ENCODE measurements at regions not wholly inside any gene's neighbourhood (a gene's known extent, or its start where the extent isn't known, plus 50 kb on each side); places are given as distances from the start of the nearest gene placed in this dataset.

- Mint-ChIP-seq H3K27me3 (ENCODE audit: low read depth) (peaks cover 16% of the 10 kb centered on the region), H3K36me3 (ENCODE audit: low read depth) (no peaks in the 10 kb centered on the region), H3K4me1 (peaks cover 7% of the 10 kb centered on the region), H3K27ac (no peak overlapping the region), H3K4me3 (no peak overlapping the region), H3K9me3 (no peaks in the 10 kb centered on the region)
- no peak for TF ChIP-seq CTCF (IDR thresholded peaks at IDR 0.05; ENCODE audit: unreplicated experiment in 3 of 3)
Observed at GRCh38 chr10:117429643-117430265, 54.5 kb upstream of the PDZD8 start.

- Mint-ChIP-seq H3K4me3 (no peak overlapping the region), H3K27ac (peak overlapping the region in 1 of 3 experiments; percentile 60), H3K27me3 (ENCODE audit: low read depth) (peaks cover 7% of the 10 kb centered on the region), H3K36me3 (ENCODE audit: low read depth) (no peaks in the 10 kb centered on the region), H3K4me1 (peaks cover 7% of the 10 kb centered on the region), H3K9me3 (no peaks in the 10 kb centered on the region)
- TF ChIP-seq CTCF (IDR thresholded peaks at IDR 0.05; ENCODE audit: unreplicated experiment in 3 of 3) = no peak
Observed at GRCh38 chr10:117427356-117427755, 52.1 kb upstream of the PDZD8 start.

- no peak for TF ChIP-seq CTCF (IDR thresholded peaks at IDR 0.05; ENCODE audit: unreplicated experiment in 3 of 3)
Observed at GRCh38 chr10:117425974-117426566, 50.8 kb upstream of the PDZD8 start.

GRCh38 chr10:117424883-117425649, 49.8 kb upstream of the PDZD8 start:
- TF ChIP-seq CTCF (IDR thresholded peaks at IDR 0.05; ENCODE audit: unreplicated experiment in 3 of 3) = no peak
- H3K27ac Mint-ChIP-seq = peak overlapping the region in 1 of 3 experiments; percentile 39
- peaks cover 7% of the 10 kb centered on the region for H3K9me3 Mint-ChIP-seq
- no peak overlapping the region for H3K4me3 Mint-ChIP-seq
- peaks cover 3% of the 10 kb centered on the region for H3K27me3 Mint-ChIP-seq (ENCODE audit: low read depth)
- H3K4me1 Mint-ChIP-seq = peaks cover 7% of the 10 kb centered on the region
- H3K36me3 Mint-ChIP-seq (ENCODE audit: low read depth) = peaks cover 4% of the 10 kb centered on the region

More at GRCh38 chr10:117425974-117426566, 50.8 kb upstream of the PDZD8 start:
- Mint-ChIP-seq H3K4me3 (no peak overlapping the region), H3K27me3 (ENCODE audit: low read depth) (peaks cover 4% of the 10 kb centered on the region), H3K9me3 (peaks cover 3% of the 10 kb centered on the region), H3K4me1 (peaks cover 7% of the 10 kb centered on the region), H3K36me3 (ENCODE audit: low read depth) (peaks cover 3% of the 10 kb centered on the region), H3K27ac (peak overlapping the region; percentile 81 to 89 (median 86))

Measured in nephron (organoid).